GM18517 (cell line): ENCODE measurements at regions not wholly inside any gene's neighbourhood (a gene's known extent, or its start where the extent isn't known, plus 50 kb on each side); places are given as distances from the start of the nearest gene placed in this dataset.

ENCODE experiments used
- ATAC-seq: cut with Tn5 transposase; IDR thresholded peaks from one replicate; pipeline ENCODE4 v1.9.1; 2021; ENCODE audit warnings: mild to moderate bottlenecking, moderate library complexity; ENCODE audit not compliant: unreplicated experiment

GRCh38 chr10:35726846-35727245, 84.8 kb upstream of the FZD8 start:
- no peak for ATAC-seq

- ATAC-seq = no peak
These were observed 81.9 kb upstream of the FZD8 start for GRCh38 chr10:35723992-35724391.

GRCh38 chr10:35723059-35723458, 81.0 kb upstream of the FZD8 start:
- no peak for ATAC-seq

DNA sequence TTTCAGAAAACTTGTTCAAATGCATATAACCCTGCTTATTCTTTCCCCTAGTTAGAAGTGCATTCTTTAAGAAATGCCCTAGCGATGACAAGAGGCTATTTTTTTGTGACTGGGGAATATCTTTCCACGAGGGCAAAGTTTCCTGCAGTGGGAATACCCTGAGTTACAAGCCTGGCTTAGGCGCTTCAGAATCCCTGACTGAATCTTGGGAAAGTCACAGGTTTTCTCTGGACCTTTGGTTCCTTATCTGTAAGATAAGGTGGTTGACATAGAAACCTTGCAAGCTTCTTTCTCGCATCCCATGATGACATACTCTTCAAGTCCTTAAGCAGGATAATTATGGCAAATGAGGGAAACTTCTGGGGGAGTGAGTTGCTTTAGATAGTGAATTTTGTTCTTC, 80.5 kb upstream of the FZD8 start:
- no peak for ATAC-seq

GRCh38 chr10:35722226-35722625, 80.1 kb upstream of the FZD8 start:
- ATAC-seq = no peak

DNA sequence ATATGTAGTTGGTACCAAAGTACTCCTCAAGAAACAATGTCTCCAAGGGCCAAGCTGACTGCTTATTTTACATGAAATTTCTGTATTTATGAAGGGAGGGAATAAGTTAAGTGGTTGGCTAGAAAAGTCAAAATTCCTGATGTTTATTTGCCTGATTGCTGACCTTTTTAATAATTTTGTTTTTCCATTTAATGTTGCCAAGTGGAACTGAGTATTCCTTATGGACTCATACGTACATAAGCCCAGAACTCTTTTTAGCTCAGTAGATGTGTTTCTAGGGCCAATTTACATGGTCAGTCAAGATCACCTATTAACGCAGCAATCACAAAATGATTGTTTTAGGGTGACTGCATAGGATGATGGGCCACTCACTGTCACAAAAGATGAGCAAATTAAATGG, 78.3 kb upstream of the FZD8 start:
- ATAC-seq = no peak

DNA sequence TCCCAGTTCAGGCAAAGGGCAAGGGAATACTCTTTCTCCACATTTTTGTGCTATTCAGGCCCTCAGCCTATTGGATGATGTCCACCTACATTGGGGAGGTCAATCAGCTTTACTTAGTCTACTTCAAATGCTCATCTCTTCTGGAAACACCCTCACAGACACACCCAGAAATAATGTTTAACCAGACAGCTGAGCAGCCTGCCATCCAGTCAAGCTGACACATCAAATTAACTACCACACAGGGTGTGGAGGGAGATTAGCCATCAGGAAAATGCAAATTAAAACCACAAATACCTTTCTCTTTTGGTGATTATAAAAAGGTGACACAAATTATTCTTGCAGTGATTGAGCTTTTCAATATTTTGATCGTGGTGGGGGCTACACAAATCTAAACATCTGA, 74.7 kb upstream of the FZD8 start:
- no peak for ATAC-seq

GRCh38 chr10:35712486-35712885, 70.4 kb upstream of the FZD8 start:
- no peak for ATAC-seq

DNA sequence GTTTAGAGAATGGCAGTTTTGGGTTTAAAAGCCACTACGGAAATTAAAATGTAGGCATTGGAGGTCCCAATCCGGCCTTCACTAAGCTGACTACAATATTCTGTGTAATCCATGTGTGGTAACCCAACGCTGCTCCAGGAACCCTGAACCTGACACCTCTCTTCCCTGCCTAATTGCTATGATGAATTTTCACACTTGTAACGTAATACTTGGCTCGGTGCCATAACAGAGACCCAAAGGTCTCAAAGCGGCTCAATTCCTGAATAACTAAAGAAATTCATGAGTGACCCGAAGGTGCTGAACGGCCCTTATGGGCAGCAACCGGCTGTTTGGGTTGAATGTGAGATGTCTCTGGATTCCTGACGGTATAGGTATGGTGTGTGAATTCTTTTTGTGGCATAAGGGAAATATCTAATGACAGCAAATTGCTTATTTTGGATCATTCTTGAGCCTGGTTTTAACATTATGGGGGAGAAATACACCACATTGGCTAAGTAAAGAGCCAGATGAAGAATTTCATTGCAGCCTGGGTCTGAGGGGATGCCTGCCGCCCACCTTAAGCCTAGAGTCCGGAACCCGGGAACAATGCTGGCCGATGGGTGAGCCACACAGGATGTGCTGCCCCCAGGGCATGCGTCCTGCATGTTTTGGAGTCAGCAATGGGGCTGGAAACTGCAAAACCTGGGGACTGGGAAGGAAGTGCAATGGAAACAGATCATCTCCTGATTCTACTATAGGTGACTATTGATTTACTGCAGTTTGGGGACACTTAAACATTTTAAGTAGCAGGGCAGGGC, 69.7 kb upstream of the FZD8 start:
- no peak for ATAC-seq

GRCh38 chr10:35707642-35708425, 65.7 kb upstream of the FZD8 start:
- no peak for ATAC-seq

DNA sequence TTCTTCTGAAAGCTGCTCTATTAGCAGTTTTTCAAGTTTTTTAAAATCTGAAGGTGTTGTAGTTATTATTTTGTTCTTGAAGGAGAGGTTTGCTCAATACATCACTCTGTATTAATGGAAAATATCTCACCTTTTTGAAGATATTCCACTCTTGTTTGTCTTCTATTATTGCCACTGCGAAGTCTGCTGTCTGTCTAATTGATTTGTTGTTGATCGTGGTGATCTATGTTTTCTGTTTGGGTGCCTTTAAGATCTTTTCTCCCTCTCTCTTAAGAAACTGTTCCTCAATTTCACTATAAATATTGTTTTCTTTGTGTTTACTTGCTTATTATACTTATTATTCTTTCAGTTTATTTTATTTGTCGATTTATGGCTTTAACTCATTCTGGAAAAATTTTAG, 64.9 kb upstream of the FZD8 start:
- ATAC-seq = no peak

GRCh38 chr10:35705671-35706070, 63.6 kb upstream of the FZD8 start:
- no peak for ATAC-seq

DNA sequence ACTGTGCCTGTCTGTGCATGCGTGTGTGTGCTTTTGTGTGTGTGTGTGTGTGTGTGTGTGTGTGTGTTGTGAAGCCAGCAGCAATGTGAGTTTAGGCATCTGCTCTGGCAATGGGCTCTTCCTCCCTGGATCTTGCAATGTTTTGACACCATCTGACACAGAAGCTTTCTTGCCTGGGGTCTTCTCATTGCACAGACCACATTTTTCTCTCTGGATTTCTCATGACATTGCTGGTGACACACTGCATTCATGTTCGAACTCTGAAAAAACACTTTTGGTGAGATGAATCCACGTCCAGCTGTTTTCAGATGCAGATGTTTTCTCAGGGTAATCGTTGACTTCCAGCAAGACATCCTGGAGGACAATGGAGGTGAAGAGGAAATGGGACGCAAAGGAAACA, 63.0 kb upstream of the FZD8 start:
- no peak for ATAC-seq

DNA sequence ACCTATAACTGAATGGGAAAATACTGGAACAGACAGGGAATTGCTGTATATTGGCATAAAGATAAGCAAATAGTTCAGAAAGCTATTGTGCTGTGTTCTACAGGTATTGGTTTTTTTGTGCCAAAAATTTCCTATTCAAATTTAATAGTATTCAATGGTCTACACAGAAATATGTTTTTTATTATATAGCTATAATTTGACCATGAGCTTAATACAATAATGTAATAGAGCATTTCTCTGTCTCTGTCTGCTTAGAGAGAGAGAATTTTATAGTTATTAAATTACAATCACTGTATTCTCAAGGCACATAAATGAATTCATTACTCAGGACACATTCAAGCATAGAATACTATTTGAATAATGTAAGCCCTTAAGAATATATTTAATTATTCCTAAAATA, 62.3 kb upstream of the FZD8 start:
- ATAC-seq = no peak

DNA sequence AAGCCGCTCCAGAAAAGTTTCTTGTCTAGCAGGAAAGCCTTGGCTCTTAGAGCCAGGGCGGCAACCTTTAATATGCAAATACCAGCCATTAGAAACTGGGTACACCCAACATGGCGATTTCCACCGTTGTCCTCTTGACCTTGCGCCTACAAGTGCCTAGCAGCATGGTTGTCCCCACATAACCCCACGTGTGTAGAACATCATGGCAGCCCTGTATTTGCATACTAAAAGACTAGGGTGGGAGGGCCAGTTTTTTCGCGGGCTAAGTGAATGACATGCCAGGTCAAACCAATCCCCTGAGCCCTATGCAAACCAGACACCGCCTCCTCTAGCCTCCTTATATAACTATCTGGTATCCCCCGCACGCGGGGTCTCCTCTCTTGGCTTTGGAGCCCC, 58.4 kb upstream of the FZD8 start:
- no peak for ATAC-seq

DNA sequence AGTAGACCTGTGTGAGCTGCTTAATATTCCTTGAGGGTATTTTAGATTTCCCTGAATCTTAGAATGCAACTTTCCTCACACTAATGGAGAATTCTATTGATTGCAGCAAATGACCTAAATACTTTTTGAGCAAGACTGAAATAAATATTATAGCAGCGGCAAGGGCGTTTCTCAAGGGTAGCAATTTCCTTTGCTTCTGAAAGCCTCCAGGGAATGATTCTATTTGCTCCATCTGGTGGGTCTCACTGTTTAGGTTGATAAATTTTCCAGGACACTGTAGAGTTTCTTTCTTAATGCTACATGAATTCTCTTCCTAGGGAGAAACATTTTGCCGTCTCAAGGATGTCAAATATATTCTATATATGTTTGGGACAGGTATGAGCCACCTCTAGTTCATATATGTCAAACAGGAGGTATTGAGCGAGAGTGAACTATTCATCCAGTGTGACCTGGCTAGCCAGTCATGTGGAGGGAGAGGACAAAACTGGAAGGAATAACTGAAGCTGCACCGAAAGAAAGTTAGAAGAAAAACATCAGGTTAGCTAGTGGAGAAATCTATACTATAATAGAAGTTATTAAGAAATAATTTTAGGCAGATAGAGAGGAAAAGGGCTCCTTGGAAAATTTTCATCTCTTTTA, 57.9 kb upstream of the FZD8 start:
- no peak for ATAC-seq

GRCh38 chr10:35696392-35697287, 54.5 kb upstream of the FZD8 start:
- ATAC-seq = no peak

DNA sequence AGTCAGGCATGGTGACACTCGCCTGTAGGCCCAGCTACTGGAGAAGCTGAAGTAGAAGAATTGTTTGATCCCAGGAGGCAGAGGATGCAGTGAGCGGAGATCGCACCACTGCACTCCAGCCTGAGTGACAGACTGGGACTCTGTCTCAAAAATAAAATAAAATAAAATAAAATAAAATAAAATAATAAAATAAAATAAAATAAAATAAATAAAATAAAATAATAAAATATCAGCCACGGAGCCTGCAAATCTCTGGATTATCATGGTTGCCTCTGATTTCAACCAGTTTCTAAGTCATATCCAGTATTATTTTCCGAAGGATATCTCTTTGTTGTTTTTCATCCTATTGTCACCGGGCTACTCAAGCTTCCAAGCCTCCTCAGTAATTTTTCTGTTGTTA, 51.7 kb upstream of the FZD8 start:
- no peak for ATAC-seq
